Glutamatergic neuron (in vitro differentiated cells): ENCODE measurements at regions not wholly inside any gene's neighbourhood (a gene's known extent, or its start where the extent isn't known, plus 50 kb on each side); places are given as distances from the start of the nearest gene placed in this dataset.
"Not testable (repeated sequence)": the region's sequence is repeated elsewhere in the genome, so short reads cannot be mapped to it uniquely, and the experiment has no call there.

Experiments
- DNase-seq: peaks from one replicate; pipeline ENCODE4 v3.0.0; 2022
- H3K27ac Mint-ChIP-seq: one replicate; pipeline ENCODE4 v1.8.0; 2020; ENCODE audit warnings: mild to moderate bottlenecking, mixed read lengths, inconsistent platforms; ENCODE audit not compliant: unreplicated experiment
- H3K27me3 Mint-ChIP-seq: one replicate; pipeline ENCODE4 v1.8.0; 2020; ENCODE audit warnings: mild to moderate bottlenecking, moderate library complexity, mixed read lengths, inconsistent platforms; ENCODE audit not compliant: unreplicated experiment
- H3K36me3 Mint-ChIP-seq: one replicate; pipeline ENCODE4 v1.8.0; 2020; ENCODE audit warnings: mild to moderate bottlenecking, mixed read lengths, inconsistent platforms; ENCODE audit not compliant: unreplicated experiment
- H3K4me1 Mint-ChIP-seq: one replicate; pipeline ENCODE4 v1.8.0; 2020; ENCODE audit warnings: mild to moderate bottlenecking, low read depth, mixed read lengths, inconsistent platforms; ENCODE audit not compliant: unreplicated experiment
- H3K4me3 Mint-ChIP-seq: one replicate; pipeline ENCODE4 v1.8.0; 2020; ENCODE audit warnings: mild to moderate bottlenecking, mixed read lengths, inconsistent platforms; ENCODE audit not compliant: unreplicated experiment
- H3K9me3 Mint-ChIP-seq: one replicate; pipeline ENCODE4 v1.8.0; 2020; ENCODE audit warnings: mild to moderate bottlenecking, moderate library complexity, mixed read lengths, inconsistent platforms; ENCODE audit not compliant: unreplicated experiment
- CTCF ChIP-seq: fragments of 200-600 bp; sonication (generic); IDR thresholded peaks from one replicate; pipeline ENCODE4 v1.5.0; 2021; ENCODE audit not compliant: partially characterized antibody, unreplicated experiment

GRCh38 chr6:112881828-112882780 lies 535.0 kb downstream of the RFPL4B start:
- H3K27me3 Mint-ChIP-seq, result no peaks in the 10 kb centered on the region
- H3K9me3 Mint-ChIP-seq, result peaks cover 4% of the 10 kb centered on the region
- no peak overlapping the region for H3K4me3 Mint-ChIP-seq
- no peak for DNase-seq
- peaks cover 8% of the 10 kb centered on the region for H3K4me1 Mint-ChIP-seq
- no peak overlapping the region for H3K27ac Mint-ChIP-seq
- TF ChIP-seq CTCF, result no peak
- no peaks in the 10 kb centered on the region for H3K36me3 Mint-ChIP-seq

GRCh38 chr6:112883095-112883494 lies 536.0 kb downstream of the RFPL4B start:
- Mint-ChIP-seq H3K4me1 (peaks cover 8% of the 10 kb centered on the region), H3K27me3 (no peaks in the 10 kb centered on the region), H3K27ac (no peak overlapping the region), H3K36me3 (no peaks in the 10 kb centered on the region), H3K9me3 (peaks cover 4% of the 10 kb centered on the region), H3K4me3 (no peak overlapping the region)
- TF ChIP-seq CTCF, result no peak
- DNase-seq, result no peak

GRCh38 chr6:112886415-112886814 lies 539.3 kb downstream of the RFPL4B start:
- H3K27ac Mint-ChIP-seq, result no peak overlapping the region
- H3K36me3 Mint-ChIP-seq, result no peaks in the 10 kb centered on the region
- no peaks in the 10 kb centered on the region for H3K9me3 Mint-ChIP-seq
- no peak overlapping the region for H3K4me3 Mint-ChIP-seq
- no peaks in the 10 kb centered on the region for H3K27me3 Mint-ChIP-seq
- DNase-seq, result no peak
- peaks cover 8% of the 10 kb centered on the region for H3K4me1 Mint-ChIP-seq
- no peak for TF ChIP-seq CTCF

DNA sequence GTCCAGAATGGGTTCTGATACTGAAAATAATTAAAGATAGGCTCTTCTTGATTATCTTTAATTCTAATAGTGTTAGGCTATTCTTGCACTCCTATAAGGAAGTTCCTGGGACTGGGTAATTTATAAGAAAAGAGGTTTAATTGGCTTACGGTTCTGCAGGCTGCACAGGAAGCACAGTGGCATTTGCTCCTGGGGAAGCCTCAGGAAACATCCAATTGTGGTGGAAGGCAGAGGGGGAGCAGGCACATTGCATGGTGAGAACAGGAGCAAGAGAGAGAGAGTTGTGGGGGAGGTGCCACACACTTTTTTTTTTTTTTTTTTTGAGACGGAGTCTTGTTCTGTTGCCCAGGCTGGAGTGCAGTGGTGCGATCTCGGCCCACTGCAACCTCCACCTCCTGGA lies 540.3 kb downstream of the RFPL4B start:
- not testable (repeated sequence) for H3K27ac Mint-ChIP-seq, DNase-seq, H3K9me3 Mint-ChIP-seq, H3K4me3 Mint-ChIP-seq, H3K27me3 Mint-ChIP-seq, H3K4me1 Mint-ChIP-seq, H3K36me3 Mint-ChIP-seq

GRCh38 chr6:112899541-112899940 lies 552.4 kb downstream of the RFPL4B start:
- TF ChIP-seq CTCF, result no peak
- no peak overlapping the region for H3K27ac Mint-ChIP-seq
- H3K9me3 Mint-ChIP-seq, result no peaks in the 10 kb centered on the region
- peaks cover 10% of the 10 kb centered on the region for H3K36me3 Mint-ChIP-seq
- no peaks in the 10 kb centered on the region for H3K27me3 Mint-ChIP-seq
- DNase-seq, result no peak
- no peaks in the 10 kb centered on the region for H3K4me1 Mint-ChIP-seq
- no peak overlapping the region for H3K4me3 Mint-ChIP-seq
